HG02973 (cell line): ENCODE measurements at regions not wholly inside any gene's neighbourhood (a gene's known extent, or its start where the extent isn't known, plus 50 kb on each side); places are given as distances from the start of the nearest gene placed in this dataset.

Experiments
- ATAC-seq: cut with Tn5 transposase; IDR thresholded peaks from one replicate; pipeline ENCODE4 v1.9.1; 2021; ENCODE audit warnings: moderate library complexity; ENCODE audit not compliant: unreplicated experiment

- no peak for ATAC-seq
Observed at GRCh38 chr13:60282186-60282585, 114.8 kb upstream of the TDRD3 start.

- ATAC-seq = no peak
Observed at GRCh38 chr13:60282708-60283107, 114.3 kb upstream of the TDRD3 start.

- no peak for ATAC-seq
Observed at GRCh38 chr13:60286707-60287106, 110.3 kb upstream of the TDRD3 start.

GRCh38 chr13:60288569-60288968, 108.5 kb upstream of the TDRD3 start:
- ATAC-seq = no peak

GRCh38 chr13:60303166-60303565, 93.9 kb upstream of the TDRD3 start:
- no peak for ATAC-seq

GRCh38 chr13:60311527-60311926, 85.5 kb upstream of the TDRD3 start:
- ATAC-seq = no peak

GRCh38 chr13:60312851-60313505, 84.0 kb upstream of the TDRD3 start:
- no peak for ATAC-seq

GRCh38 chr13:60318186-60318585, 78.8 kb upstream of the TDRD3 start:
- no peak for ATAC-seq

- no peak for ATAC-seq
Observed at GRCh38 chr13:60324131-60324530, 72.9 kb upstream of the TDRD3 start.

GRCh38 chr13:60326273-60326672, 70.7 kb upstream of the TDRD3 start:
- ATAC-seq = no peak

- ATAC-seq = no peak
Observed at GRCh38 chr13:60327511-60327910, 69.5 kb upstream of the TDRD3 start.

- ATAC-seq = no peak
Observed at GRCh38 chr13:60328073-60328472, 68.9 kb upstream of the TDRD3 start.

- peak; percentile 68 for ATAC-seq
Observed at GRCh38 chr13:60329221-60329923, 67.6 kb upstream of the TDRD3 start.

- ATAC-seq = no peak
Observed at GRCh38 chr13:60331249-60332012, 65.6 kb upstream of the TDRD3 start.

GRCh38 chr13:60332682-60333081, 64.3 kb upstream of the TDRD3 start:
- no peak for ATAC-seq

- ATAC-seq = no peak
Observed at GRCh38 chr13:60334310-60334709, 62.7 kb upstream of the TDRD3 start.

- ATAC-seq = no peak
Observed at GRCh38 chr13:60335531-60335930, 61.5 kb upstream of the TDRD3 start.

GRCh38 chr13:60338754-60339153, 58.3 kb upstream of the TDRD3 start:
- ATAC-seq = no peak

- ATAC-seq = no peak
Observed at GRCh38 chr13:60343978-60344377, 53.0 kb upstream of the TDRD3 start.

- ATAC-seq = no peak
Observed at GRCh38 chr13:60347174-60347573, 49.8 kb upstream of the TDRD3 start.
